Liver (tissue), 8 donors: ENCODE measurements at regions not wholly inside any gene's neighbourhood (a gene's known extent, or its start where the extent isn't known, plus 50 kb on each side); places are given as distances from the start of the nearest gene placed in this dataset.

Source experiments
- DNase-seq: peaks from one replicate; pipeline ENCODE4 v3.0.0-alpha.2; 2017; ENCODE audit warnings: low spot score
- H3K27ac ChIP-seq, 2 donors: one replicate each; pipeline ENCODE4 v1.7.0; 2013; ENCODE audit warnings: inconsistent platforms in 2 of 2, low read length in 2 of 2, control low read depth in 1 of 2, low read depth in 1 of 2, mild to moderate bottlenecking in 1 of 2
- H3K27me3 ChIP-seq, 4 donors: one replicate each; pipeline versions ENCODE4 v1.6.1 to v1.7.0; 2013; ENCODE audit warnings: low read length in 3 of 4, inconsistent platforms in 1 of 4, mild to moderate bottlenecking in 1 of 4, moderate library complexity in 1 of 4; ENCODE audit not compliant: control insufficient read depth in 4 of 4, insufficient read depth in 4 of 4
- H3K36me3 ChIP-seq, 4 donors: one replicate each; pipeline versions ENCODE4 v1.6.1 to v1.7.0; 2013; ENCODE audit warnings: low read length in 3 of 4, mild to moderate bottlenecking in 3 of 4, low read depth in 1 of 4, moderate library complexity in 1 of 4; ENCODE audit not compliant: control insufficient read depth in 4 of 4, insufficient read depth in 3 of 4
- H3K4me1 ChIP-seq, 4 donors: one replicate each; pipeline versions ENCODE4 v1.6.1 to v1.7.0; 2013; ENCODE audit warnings: low read length in 3 of 4, mild to moderate bottlenecking in 3 of 4, moderate library complexity in 1 of 4; ENCODE audit not compliant: control insufficient read depth in 4 of 4, insufficient read depth in 4 of 4
- H3K4me3 ChIP-seq, 3 donors: one replicate each; pipeline versions ENCODE4 v1.6.1 to v1.7.0; 2013; ENCODE audit warnings: low read length in 3 of 3, control low read depth in 1 of 3, low read depth in 1 of 3, mild to moderate bottlenecking in 1 of 3
- H3K9ac ChIP-seq, 2 donors: one replicate each; pipeline ENCODE4 v1.7.0; 2013; ENCODE audit warnings: low read length in 2 of 2, mild to moderate bottlenecking in 2 of 2, moderate library complexity in 2 of 2, control low read depth in 1 of 2, low read depth in 1 of 2
- H3K9me3 ChIP-seq, 4 donors: one replicate each; pipeline versions ENCODE4 v1.6.1 to v1.7.0; 2013; ENCODE audit warnings: low read length in 3 of 4; ENCODE audit not compliant: control insufficient read depth in 4 of 4
- EGR1 ChIP-seq, 2 donors: IDR thresholded peaks; 2 replicates each; pipeline ENCODE4 v1.6.1; 2016 to 2018; ENCODE audit warnings: antibody characterized with exemption in 2 of 2, low read depth in 2 of 2
- FOXA1 ChIP-seq: IDR thresholded peaks from 2 replicates; pipeline ENCODE4 v1.6.1; 2016; ENCODE audit warnings: antibody characterized with exemption
- FOXA2 ChIP-seq: IDR thresholded peaks from 2 replicates; pipeline ENCODE4 v1.6.1; 2016; ENCODE audit warnings: antibody characterized with exemption
- GABPA ChIP-seq, 2 donors: IDR thresholded peaks in 1 of 2; conservative IDR thresholded peaks in 1 of 2; 2 replicates each; pipeline ENCODE4 v1.6.1; 2016; ENCODE audit warnings: antibody characterized with exemption in 2 of 2, mild to moderate bottlenecking in 1 of 2, moderate library complexity in 1 of 2
- HNF4A ChIP-seq, 2 donors: conservative IDR thresholded peaks; 2 replicates each; pipeline ENCODE4 v1.6.1; 2016; ENCODE audit warnings: antibody characterized with exemption in 2 of 2, mild to moderate bottlenecking in 2 of 2
- JUND ChIP-seq, 2 donors: IDR thresholded peaks; 2 replicates each; pipeline ENCODE4 v1.6.1; 2016; ENCODE audit warnings: antibody characterized with exemption in 2 of 2
- RXRA ChIP-seq, 2 donors: IDR thresholded peaks; 2 replicates each; pipeline ENCODE4 v1.6.1; 2017 to 2018; ENCODE audit warnings: antibody characterized with exemption in 2 of 2, mild to moderate bottlenecking in 1 of 2
- SP1 ChIP-seq: IDR thresholded peaks from 2 replicates; pipeline ENCODE4 v1.6.1; 2018; ENCODE audit warnings: antibody characterized with exemption, mild to moderate bottlenecking
- TAF1 ChIP-seq: conservative IDR thresholded peaks from 2 replicates; pipeline ENCODE4 v1.6.1; 2016; ENCODE audit warnings: antibody characterized with exemption, mild to moderate bottlenecking
- YY1 ChIP-seq: IDR thresholded peaks from 2 replicates; pipeline ENCODE4 v1.6.1; 2016; ENCODE audit warnings: antibody characterized with exemption, mild to moderate bottlenecking
- WGBS: extraction: QIAGEN DNeasy Blood & Tissue Kit; methylation state at CpG from one replicate; pipeline ENCODE4 v1.1.7; 2013; 5-methylcytosine and 5-hydroxymethylcytosine counted together
- TF ChIP-seq, protein P1 (sequence below): IDR thresholded peaks from 2 replicates; pipeline ENCODE4 v1.6.1; 2016; ENCODE audit warnings: antibody characterized with exemption
- TF ChIP-seq, protein P2 (sequence below): fragments of 150-350 bp; IDR thresholded peaks from 2 replicates; pipeline ENCODE4 v1.5.1; 2017; ENCODE audit warnings: improper control_type of control experiment, low read depth, low read length; ENCODE audit not compliant: missing input control
- TF ChIP-seq, protein P3 (sequence below): IDR thresholded peaks from 2 replicates; pipeline ENCODE4 v1.6.1; 2016; ENCODE audit warnings: antibody characterized with exemption, mild to moderate bottlenecking
- donor health status: healthy.
- donor health status: healthy.
- donor health status: healthy.
- donor health status: healthy.
- donor health status: healthy.

DNA sequence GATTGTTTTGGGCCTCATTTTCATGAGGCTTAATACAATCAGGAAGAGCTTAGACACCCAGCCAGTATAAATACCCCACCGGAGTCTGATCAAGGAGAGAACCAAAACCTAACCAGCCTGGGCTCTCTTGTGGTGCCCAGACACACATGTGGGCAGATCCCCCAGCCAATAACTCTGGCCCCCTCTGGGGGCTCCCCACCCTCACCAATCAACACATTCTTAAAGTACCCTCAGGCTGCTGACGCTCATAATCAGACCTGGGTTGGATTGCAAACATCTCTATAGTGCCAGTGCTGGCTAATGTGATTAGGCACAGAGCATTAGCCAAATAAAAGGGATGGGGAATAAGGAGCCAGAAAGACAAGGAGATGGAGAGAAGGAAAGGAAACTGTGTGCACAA lies 329.6 kb downstream of the BCL11A start:
- H3K4me1 ChIP-seq = peaks cover 0 to 1% (median 0%) of the 10 kb centered on the region in 4 donors
- no peak for DNase-seq
- no peaks in the 10 kb centered on the region for H3K36me3 ChIP-seq
- 96% methylated on average over 2 of the region's 2 CpGs for WGBS
- no peak overlapping the region for H3K27ac ChIP-seq
- no peaks in the 10 kb centered on the region for H3K27me3 ChIP-seq
- no peak overlapping the region for H3K4me3 ChIP-seq
- H3K9me3 ChIP-seq = no peaks in the 10 kb centered on the region
- no peak overlapping the region for H3K9ac ChIP-seq
- TF ChIP-seq, protein P1, sequence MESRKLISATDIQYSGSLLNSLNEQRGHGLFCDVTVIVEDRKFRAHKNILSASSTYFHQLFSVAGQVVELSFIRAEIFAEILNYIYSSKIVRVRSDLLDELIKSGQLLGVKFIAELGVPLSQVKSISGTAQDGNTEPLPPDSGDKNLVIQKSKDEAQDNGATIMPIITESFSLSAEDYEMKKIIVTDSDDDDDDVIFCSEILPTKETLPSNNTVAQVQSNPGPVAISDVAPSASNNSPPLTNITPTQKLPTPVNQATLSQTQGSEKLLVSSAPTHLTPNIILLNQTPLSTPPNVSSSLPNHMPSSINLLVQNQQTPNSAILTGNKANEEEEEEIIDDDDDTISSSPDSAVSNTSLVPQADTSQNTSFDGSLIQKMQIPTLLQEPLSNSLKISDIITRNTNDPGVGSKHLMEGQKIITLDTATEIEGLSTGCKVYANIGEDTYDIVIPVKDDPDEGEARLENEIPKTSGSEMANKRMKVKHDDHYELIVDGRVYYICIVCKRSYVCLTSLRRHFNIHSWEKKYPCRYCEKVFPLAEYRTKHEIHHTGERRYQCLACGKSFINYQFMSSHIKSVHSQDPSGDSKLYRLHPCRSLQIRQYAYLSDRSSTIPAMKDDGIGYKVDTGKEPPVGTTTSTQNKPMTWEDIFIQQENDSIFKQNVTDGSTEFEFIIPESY = no peak
- no peak for TF ChIP-seq SP1
- TF ChIP-seq YY1 = no peak
- TF ChIP-seq, protein P2, sequence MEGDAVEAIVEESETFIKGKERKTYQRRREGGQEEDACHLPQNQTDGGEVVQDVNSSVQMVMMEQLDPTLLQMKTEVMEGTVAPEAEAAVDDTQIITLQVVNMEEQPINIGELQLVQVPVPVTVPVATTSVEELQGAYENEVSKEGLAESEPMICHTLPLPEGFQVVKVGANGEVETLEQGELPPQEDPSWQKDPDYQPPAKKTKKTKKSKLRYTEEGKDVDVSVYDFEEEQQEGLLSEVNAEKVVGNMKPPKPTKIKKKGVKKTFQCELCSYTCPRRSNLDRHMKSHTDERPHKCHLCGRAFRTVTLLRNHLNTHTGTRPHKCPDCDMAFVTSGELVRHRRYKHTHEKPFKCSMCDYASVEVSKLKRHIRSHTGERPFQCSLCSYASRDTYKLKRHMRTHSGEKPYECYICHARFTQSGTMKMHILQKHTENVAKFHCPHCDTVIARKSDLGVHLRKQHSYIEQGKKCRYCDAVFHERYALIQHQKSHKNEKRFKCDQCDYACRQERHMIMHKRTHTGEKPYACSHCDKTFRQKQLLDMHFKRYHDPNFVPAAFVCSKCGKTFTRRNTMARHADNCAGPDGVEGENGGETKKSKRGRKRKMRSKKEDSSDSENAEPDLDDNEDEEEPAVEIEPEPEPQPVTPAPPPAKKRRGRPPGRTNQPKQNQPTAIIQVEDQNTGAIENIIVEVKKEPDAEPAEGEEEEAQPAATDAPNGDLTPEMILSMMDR = no peak
- TF ChIP-seq GABPA (IDR thresholded peaks at IDR 0.05 in 1 of 2, conservative IDR thresholded peaks at IDR 0.05 in 1 of 2) = no peak
- no peak for TF ChIP-seq JUND (IDR thresholded peaks at IDR 0.05)
- TF ChIP-seq FOXA2 = no peak
- no peak for TF ChIP-seq FOXA1
- TF ChIP-seq TAF1 = no peak

DNA sequence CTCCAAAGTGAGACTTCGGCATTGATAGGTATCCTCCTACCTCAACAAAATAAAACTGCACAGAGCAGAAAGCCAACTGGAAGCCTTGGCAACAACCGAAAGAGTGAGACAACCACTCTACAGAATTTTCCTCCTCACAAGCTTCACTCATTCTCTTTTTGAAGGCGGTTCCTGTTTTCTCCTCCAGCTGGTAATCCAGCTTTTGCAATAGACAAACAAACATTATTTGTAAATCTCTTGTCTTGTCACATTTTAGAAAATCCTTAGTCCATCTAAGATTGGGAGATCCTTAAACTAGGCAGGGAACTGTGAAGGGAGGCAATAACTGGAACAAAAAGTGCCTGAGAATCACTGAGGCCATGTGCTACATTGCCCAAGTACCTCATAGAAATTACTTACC lies 332.4 kb downstream of the BCL11A start:
- 94% methylated on average over 3 of the region's 3 CpGs for WGBS
- no peak for TF ChIP-seq HNF4A (conservative IDR thresholded peaks at IDR 0.05)
- H3K4me3 ChIP-seq = no peak overlapping the region
- H3K27me3 ChIP-seq = no peaks in the 10 kb centered on the region
- no peaks in the 10 kb centered on the region for H3K9me3 ChIP-seq
- DNase-seq = no peak
- peaks cover 0 to 1% (median 0%) of the 10 kb centered on the region in 4 donors for H3K4me1 ChIP-seq
- H3K27ac ChIP-seq = no peak overlapping the region
- H3K9ac ChIP-seq = no peak overlapping the region
- H3K36me3 ChIP-seq = no peaks in the 10 kb centered on the region

DNA sequence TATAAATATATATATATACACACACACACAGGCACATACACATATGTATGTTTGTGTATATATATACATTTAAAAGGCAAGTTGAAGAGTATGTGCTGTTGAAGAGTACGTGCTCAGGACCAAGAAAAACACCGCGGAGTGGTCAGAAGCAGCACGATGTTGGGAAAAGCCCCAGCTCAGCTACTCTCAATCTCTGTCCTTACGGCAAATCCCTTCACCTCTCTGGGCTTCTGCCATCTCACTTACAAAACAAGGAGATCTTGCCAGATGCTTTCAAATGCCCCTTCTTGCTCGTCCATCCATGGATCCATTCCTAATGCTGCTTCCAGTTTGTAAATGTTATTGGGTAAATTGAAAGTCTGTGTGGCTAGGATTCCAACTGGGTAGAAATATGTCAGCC lies 333.9 kb downstream of the BCL11A start:
- Histone ChIP-seq H3K27ac (no peak overlapping the region), H3K36me3 (no peaks in the 10 kb centered on the region), H3K9me3 (no peaks in the 10 kb centered on the region), H3K9ac (no peak overlapping the region), H3K4me1 (peaks cover 0 to 1% (median under 1%) of the 10 kb centered on the region in 4 donors), H3K4me3 (no peak overlapping the region), H3K27me3 (no peaks in the 10 kb centered on the region)
- 78% methylated on average over 6 of the region's 6 CpGs for WGBS
- DNase-seq = no peak
- TF ChIP-seq GABPA (IDR thresholded peaks at IDR 0.05 in 1 of 2, conservative IDR thresholded peaks at IDR 0.05 in 1 of 2) (no peak), RXRA (IDR thresholded peaks at IDR 0.05) (no peak), EGR1 (IDR thresholded peaks at IDR 0.05; ENCODE audit: low read depth in 2 of 2) (no peak)
- TF ChIP-seq, protein P3, sequence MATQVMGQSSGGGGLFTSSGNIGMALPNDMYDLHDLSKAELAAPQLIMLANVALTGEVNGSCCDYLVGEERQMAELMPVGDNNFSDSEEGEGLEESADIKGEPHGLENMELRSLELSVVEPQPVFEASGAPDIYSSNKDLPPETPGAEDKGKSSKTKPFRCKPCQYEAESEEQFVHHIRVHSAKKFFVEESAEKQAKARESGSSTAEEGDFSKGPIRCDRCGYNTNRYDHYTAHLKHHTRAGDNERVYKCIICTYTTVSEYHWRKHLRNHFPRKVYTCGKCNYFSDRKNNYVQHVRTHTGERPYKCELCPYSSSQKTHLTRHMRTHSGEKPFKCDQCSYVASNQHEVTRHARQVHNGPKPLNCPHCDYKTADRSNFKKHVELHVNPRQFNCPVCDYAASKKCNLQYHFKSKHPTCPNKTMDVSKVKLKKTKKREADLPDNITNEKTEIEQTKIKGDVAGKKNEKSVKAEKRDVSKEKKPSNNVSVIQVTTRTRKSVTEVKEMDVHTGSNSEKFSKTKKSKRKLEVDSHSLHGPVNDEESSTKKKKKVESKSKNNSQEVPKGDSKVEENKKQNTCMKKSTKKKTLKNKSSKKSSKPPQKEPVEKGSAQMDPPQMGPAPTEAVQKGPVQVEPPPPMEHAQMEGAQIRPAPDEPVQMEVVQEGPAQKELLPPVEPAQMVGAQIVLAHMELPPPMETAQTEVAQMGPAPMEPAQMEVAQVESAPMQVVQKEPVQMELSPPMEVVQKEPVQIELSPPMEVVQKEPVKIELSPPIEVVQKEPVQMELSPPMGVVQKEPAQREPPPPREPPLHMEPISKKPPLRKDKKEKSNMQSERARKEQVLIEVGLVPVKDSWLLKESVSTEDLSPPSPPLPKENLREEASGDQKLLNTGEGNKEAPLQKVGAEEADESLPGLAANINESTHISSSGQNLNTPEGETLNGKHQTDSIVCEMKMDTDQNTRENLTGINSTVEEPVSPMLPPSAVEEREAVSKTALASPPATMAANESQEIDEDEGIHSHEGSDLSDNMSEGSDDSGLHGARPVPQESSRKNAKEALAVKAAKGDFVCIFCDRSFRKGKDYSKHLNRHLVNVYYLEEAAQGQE = no peak
